PFSK-1 (cell line): ENCODE measurements at regions not wholly inside any gene's neighbourhood (a gene's known extent, or its start where the extent isn't known, plus 50 kb on each side); places are given as distances from the start of the nearest gene placed in this dataset.

Experiments used
- FOXP2 ChIP-seq: optimal IDR thresholded peaks from 2 replicates; pipeline ENCODE3; 2011; ENCODE audit warnings: borderline replicate concordance, control low read depth, inconsistent platforms; ENCODE audit not compliant: insufficient read depth; ENCODE audit errors: extremely low read length, extremely low read depth
- POLR2AphosphoS5 ChIP-seq: IDR thresholded peaks from 2 replicates; pipeline ENCODE4 v1.6.1; 2012; ENCODE audit warnings: low read depth, mild to moderate bottlenecking, control low read depth, low read length, moderate library complexity
- SIN3A ChIP-seq: IDR thresholded peaks from 2 replicates; pipeline ENCODE4 v1.6.1; 2012; ENCODE audit warnings: mild to moderate bottlenecking, low read length, moderate library complexity, borderline replicate concordance; ENCODE audit not compliant: insufficient read depth
- TAF1 ChIP-seq: IDR thresholded peaks from 2 replicates; pipeline ENCODE4 v1.6.1; 2012; ENCODE audit warnings: low read length, control low read depth, borderline replicate concordance; ENCODE audit not compliant: insufficient read depth
- TF ChIP-seq, protein P1 (sequence below), 2 experiments: IDR thresholded peaks; 2 replicates each; pipeline versions ENCODE4 v1.6.1 to v1.8.0; 2011 to 2012; ENCODE audit warnings: low read depth in 2 of 2, low read length in 2 of 2, control low read depth in 1 of 2, inconsistent platforms in 1 of 2, mild to moderate bottlenecking in 1 of 2, moderate library complexity in 1 of 2; ENCODE audit not compliant: insufficient read depth in 1 of 2

DNA sequence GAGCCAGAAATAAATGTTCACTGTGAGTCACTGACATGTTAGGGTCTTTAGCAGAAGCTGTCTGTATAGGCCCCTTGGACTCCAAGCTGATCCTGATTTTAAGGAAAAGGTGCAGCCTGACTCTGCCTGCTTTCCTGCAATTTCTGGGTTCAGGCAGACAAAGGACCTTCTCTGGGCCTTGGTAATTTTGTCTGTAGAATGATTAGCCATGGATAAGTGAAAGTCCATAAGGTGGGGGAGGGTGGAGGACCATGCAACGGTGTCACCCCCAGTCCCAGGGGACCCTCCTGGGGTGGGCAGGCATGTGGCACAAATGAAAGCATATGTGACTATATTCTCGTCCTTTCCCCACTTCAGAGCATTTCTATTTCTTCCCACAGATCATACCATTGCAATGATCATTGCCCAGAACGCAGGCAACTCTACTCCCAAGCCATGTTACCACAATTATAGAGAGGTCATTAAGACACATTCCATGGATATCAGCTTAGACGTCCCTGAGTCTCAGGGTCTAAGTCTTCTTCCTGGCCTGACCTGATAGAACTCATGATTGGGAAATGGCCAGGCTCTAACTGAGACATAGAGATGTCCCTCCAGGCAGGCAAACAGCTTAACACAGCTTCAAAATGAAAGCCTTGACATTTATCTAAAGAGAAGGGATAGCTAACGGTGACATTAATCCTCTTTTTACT, 157.9 kb upstream of the ALDH1B1 start:
- TF ChIP-seq, protein P1, sequence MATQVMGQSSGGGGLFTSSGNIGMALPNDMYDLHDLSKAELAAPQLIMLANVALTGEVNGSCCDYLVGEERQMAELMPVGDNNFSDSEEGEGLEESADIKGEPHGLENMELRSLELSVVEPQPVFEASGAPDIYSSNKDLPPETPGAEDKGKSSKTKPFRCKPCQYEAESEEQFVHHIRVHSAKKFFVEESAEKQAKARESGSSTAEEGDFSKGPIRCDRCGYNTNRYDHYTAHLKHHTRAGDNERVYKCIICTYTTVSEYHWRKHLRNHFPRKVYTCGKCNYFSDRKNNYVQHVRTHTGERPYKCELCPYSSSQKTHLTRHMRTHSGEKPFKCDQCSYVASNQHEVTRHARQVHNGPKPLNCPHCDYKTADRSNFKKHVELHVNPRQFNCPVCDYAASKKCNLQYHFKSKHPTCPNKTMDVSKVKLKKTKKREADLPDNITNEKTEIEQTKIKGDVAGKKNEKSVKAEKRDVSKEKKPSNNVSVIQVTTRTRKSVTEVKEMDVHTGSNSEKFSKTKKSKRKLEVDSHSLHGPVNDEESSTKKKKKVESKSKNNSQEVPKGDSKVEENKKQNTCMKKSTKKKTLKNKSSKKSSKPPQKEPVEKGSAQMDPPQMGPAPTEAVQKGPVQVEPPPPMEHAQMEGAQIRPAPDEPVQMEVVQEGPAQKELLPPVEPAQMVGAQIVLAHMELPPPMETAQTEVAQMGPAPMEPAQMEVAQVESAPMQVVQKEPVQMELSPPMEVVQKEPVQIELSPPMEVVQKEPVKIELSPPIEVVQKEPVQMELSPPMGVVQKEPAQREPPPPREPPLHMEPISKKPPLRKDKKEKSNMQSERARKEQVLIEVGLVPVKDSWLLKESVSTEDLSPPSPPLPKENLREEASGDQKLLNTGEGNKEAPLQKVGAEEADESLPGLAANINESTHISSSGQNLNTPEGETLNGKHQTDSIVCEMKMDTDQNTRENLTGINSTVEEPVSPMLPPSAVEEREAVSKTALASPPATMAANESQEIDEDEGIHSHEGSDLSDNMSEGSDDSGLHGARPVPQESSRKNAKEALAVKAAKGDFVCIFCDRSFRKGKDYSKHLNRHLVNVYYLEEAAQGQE (IDR thresholded peaks at IDR 0.05; ENCODE audit: insufficient read depth in 1 of 2, low read depth in 2 of 2, low read length in 2 of 2): no peak
- TF ChIP-seq POLR2AphosphoS5: no peak
- no peak for TF ChIP-seq TAF1
- no peak for TF ChIP-seq SIN3A

DNA sequence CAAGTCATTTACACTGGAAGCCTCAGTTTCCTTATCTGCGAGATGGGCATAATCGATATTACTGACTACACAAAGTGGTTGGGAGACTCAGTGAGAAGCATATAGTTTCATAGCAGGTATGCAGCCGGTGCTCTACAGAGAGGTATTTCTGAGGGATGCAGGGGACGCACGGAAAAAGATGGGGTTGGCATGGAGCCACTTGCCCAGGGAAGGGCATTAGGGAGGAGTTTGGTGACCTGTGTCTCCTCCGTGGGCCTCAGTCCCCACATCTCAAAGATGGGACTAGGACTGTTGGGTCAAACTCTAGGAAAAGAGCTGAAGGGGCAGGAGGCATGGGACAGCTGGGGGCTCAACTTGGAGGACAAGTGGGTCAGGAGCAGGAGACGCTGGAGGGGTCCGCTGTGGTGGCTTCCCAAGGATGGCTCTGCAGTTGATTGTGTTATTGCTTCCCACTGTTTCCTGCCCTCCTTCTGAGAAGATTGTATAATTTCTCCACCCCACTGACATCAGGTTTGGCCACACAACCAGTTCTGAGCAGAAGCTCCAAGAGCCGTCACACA, 158.6 kb upstream of the ALDH1B1 start:
- TF ChIP-seq SIN3A (no peak), TAF1 (no peak), FOXP2 (no peak), POLR2AphosphoS5 (no peak)
- TF ChIP-seq, protein P1 (IDR thresholded peaks at IDR 0.05; ENCODE audit: insufficient read depth in 1 of 2, low read depth in 2 of 2, low read length in 2 of 2): no peak

DNA sequence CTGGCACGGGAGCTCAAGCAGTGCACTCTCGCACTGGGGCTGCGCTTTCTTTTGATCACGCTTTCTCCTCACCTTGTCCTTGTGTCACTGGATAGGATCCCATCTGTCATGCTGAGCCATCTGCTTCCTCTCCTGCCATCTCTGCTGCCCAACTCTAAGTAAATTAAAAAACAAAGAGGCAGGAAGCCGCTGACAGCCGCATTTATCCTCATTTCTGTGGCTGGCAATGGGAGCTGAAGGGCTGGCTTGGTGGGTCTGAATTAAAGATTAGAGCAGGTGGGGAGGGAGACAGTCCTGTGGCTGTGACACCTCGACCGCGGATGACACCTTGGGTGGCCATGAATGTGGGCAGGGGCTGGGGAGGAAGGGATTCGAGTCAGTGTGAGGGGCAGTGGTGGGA, 159.2 kb upstream of the ALDH1B1 start:
- TF ChIP-seq, protein P1 (IDR thresholded peaks at IDR 0.05; ENCODE audit: insufficient read depth in 1 of 2, low read depth in 2 of 2, low read length in 2 of 2): no peak
- TF ChIP-seq TAF1: no peak
- TF ChIP-seq FOXP2: no peak
- TF ChIP-seq POLR2AphosphoS5: no peak

DNA sequence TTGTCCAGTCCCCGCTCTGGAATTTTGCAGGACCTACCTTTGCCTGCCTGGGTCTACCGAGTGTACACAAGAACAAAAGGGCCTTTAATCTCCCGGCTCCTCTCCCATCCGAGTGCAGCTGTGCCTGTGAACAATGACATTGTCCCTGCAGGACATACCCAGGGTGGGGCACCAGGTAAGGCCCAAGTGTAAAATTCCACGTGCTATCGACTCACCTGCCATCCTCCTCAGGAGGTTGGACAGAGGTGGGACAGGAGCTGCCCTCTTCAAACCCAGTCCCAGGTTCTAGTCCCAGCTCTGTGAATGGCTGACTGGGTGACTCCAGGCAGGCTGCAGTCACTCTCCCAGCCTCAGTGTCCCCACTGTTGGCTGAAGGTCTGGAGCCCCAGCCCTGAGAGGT, 159.6 kb upstream of the ALDH1B1 start:
- no peak for TF ChIP-seq POLR2AphosphoS5
- TF ChIP-seq TAF1: no peak
- TF ChIP-seq, protein P1 (IDR thresholded peaks at IDR 0.05; ENCODE audit: insufficient read depth in 1 of 2, low read depth in 2 of 2, low read length in 2 of 2): no peak
- TF ChIP-seq SIN3A: no peak
- TF ChIP-seq FOXP2: no peak

DNA sequence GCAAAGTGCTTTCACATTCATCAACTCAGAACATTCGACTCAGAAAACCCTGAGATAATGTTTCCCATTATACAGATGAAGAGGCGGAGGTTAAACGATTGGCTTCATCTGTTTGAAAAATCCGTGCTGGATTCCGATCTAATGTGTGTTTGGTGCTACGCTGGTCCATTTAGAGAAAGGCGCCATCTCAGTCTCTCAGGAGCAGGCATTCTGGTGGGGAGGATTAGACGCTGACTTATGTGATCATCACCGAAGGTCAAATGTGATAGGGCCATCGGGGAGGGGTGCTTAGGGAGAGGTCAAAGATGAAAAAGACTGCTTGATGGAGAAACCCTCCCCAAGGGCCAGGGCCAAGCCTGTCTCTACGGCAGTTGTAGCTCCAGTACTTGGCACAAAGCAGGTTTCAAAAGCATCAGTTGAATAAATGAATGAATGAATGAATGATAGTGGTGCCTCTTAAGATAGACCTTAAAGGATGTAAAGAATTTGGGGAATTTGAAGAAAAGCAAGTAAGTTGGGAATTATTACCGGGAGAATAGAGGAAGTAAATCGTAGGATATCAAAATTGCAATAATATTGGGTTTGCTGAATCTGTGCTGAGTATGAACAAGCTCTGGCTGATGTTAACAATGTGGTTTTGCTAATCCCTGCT, 160.6 kb upstream of the SHB start:
- TF ChIP-seq FOXP2: no peak
- no peak for TF ChIP-seq SIN3A
- TF ChIP-seq POLR2AphosphoS5: no peak
- TF ChIP-seq, protein P1 (IDR thresholded peaks at IDR 0.05; ENCODE audit: insufficient read depth in 1 of 2, low read depth in 2 of 2, low read length in 2 of 2): no peak
